GM23338 (cell line): ENCODE measurements at regions not wholly inside any gene's neighbourhood (a gene's known extent, or its start where the extent isn't known, plus 50 kb on each side); places are given as distances from the start of the nearest gene placed in this dataset.

Experiments used
- ATAC-seq: fragments of 200-7000 bp; cut with Tn5 transposase; 3 replicates; pipeline ENCODE4 v1.9.1; 2020
- DNase-seq: peaks from one replicate; pipeline ENCODE4 v3.0.0-alpha.2; 2015; ENCODE audit warnings: low spot score
- H2AFZ ChIP-seq: fragments of 200-600 bp; sonication (generic); 2 replicates; pipeline ENCODE4 v1.8.0; 2016; ENCODE audit warnings: antibody characterized with exemption, mild to moderate bottlenecking, moderate library complexity
- H3F3A ChIP-seq: fragments of 200-600 bp; sonication (generic); replicated peaks from 2 replicates; pipeline ENCODE4 v1.8.0; 2017; ENCODE audit warnings: antibody characterized with exemption, mixed run types, low read depth
- H3K27ac ChIP-seq: fragments of 200-600 bp; sonication (generic); 2 replicates; pipeline ENCODE4 v1.6.1; 2016; ENCODE audit warnings: low read depth
- H3K27me3 ChIP-seq: fragments of 200-600 bp; sonication (generic); 2 replicates; pipeline ENCODE4 v1.8.0; 2016; ENCODE audit warnings: mild to moderate bottlenecking, mixed run types, moderate library complexity; ENCODE audit not compliant: insufficient read depth
- H3K36me3 ChIP-seq: fragments of 200-600 bp; sonication (generic); 2 replicates; pipeline ENCODE4 v1.8.0; 2016; ENCODE audit warnings: mild to moderate bottlenecking; ENCODE audit not compliant: insufficient read depth
- H3K4me1 ChIP-seq: fragments of 200-600 bp; sonication (generic); 2 replicates; pipeline ENCODE4 v1.8.0; 2016; ENCODE audit warnings: mild to moderate bottlenecking, moderate library complexity; ENCODE audit not compliant: insufficient read depth
- H3K4me2 ChIP-seq: fragments of 200-600 bp; sonication (generic); 2 replicates; pipeline ENCODE4 v1.7.1; 2017; ENCODE audit warnings: mixed run types
- H3K4me3 ChIP-seq: fragments of 200-600 bp; sonication (generic); 2 replicates; pipeline ENCODE4 v1.6.1; 2016; ENCODE audit warnings: mixed run types
- H3K79me2 ChIP-seq: fragments of 200-600 bp; sonication (generic); replicated peaks from 2 replicates; pipeline ENCODE4 v1.8.0; 2017; ENCODE audit warnings: mild to moderate bottlenecking; ENCODE audit not compliant: insufficient read depth
- H3K9me2 ChIP-seq: fragments of 200-600 bp; sonication (generic); 2 replicates; pipeline ENCODE4 v1.8.0; 2017; ENCODE audit not compliant: insufficient read depth
- H4K20me1 ChIP-seq: fragments of 200-600 bp; sonication (generic); replicated peaks from 2 replicates; pipeline ENCODE4 v1.8.0; 2017; ENCODE audit warnings: mild to moderate bottlenecking; ENCODE audit not compliant: insufficient read depth
- H3K27ac Mint-ChIP-seq: 2 replicates; pipeline ENCODE4 v1.8.0; 2020; ENCODE audit warnings: inconsistent platforms, mild to moderate bottlenecking, moderate library complexity, mixed read lengths
- H3K27me3 Mint-ChIP-seq: 3 replicates; pipeline ENCODE4 v1.8.0; 2022; ENCODE audit warnings: low read depth, mild to moderate bottlenecking, moderate library complexity, mixed read lengths, inconsistent platforms; ENCODE audit not compliant: insufficient read depth, poor library complexity
- H3K36me3 Mint-ChIP-seq: 3 replicates; pipeline ENCODE4 v1.8.0; 2021; ENCODE audit warnings: low read depth, mild to moderate bottlenecking, inconsistent platforms, moderate library complexity, mixed read lengths
- H3K4me1 Mint-ChIP-seq: 3 replicates; pipeline ENCODE4 v1.8.0; 2020; ENCODE audit warnings: mild to moderate bottlenecking, inconsistent platforms, mixed read lengths
- H3K4me3 Mint-ChIP-seq: 3 replicates; pipeline ENCODE4 v1.8.0; 2021; ENCODE audit warnings: moderate library complexity, mild to moderate bottlenecking, inconsistent platforms, mixed read lengths
- H3K9me3 Mint-ChIP-seq: 3 replicates; pipeline ENCODE4 v1.8.0; 2020; ENCODE audit warnings: moderate library complexity, mild to moderate bottlenecking, inconsistent platforms, mixed read lengths
- EZH2phosphoT487 ChIP-seq: fragments of 200-600 bp; sonication (generic); IDR thresholded peaks from one replicate; pipeline ENCODE4 v1.8.1; 2018; ENCODE audit warnings: antibody characterized with exemption; ENCODE audit not compliant: unreplicated experiment
- JUNB ChIP-seq: IDR thresholded peaks from one replicate; pipeline ENCODE4 v1.6.1; 2016; ENCODE audit warnings: antibody characterized with exemption; ENCODE audit not compliant: unreplicated experiment
- NANOG ChIP-seq: IDR thresholded peaks from 2 replicates; pipeline ENCODE4 v1.6.1; 2016; ENCODE audit warnings: antibody characterized with exemption, borderline replicate concordance
- POLR2AphosphoS5 ChIP-seq: IDR thresholded peaks from 2 replicates; pipeline ENCODE4 v1.6.1; 2016; ENCODE audit warnings: antibody characterized with exemption, low read depth
- ZNF331 ChIP-seq: fragments of 250-450 bp; sonication (Bioruptor Pico); IDR thresholded peaks from 2 replicates; pipeline ENCODE4 v1.5.0; 2020; ENCODE audit warnings: low read depth, mild to moderate bottlenecking, moderate library complexity
- TF ChIP-seq, protein P1 (sequence below): IDR thresholded peaks from one replicate; pipeline ENCODE4 v1.6.1; 2018; ENCODE audit warnings: antibody characterized with exemption; ENCODE audit not compliant: unreplicated experiment
- TF ChIP-seq, protein P2 (sequence below): fragments of 250-450 bp; sonication (Bioruptor Pico); IDR thresholded peaks from 2 replicates; pipeline ENCODE4 v1.5.0; 2020; ENCODE audit warnings: mild to moderate bottlenecking, moderate library complexity

DNA sequence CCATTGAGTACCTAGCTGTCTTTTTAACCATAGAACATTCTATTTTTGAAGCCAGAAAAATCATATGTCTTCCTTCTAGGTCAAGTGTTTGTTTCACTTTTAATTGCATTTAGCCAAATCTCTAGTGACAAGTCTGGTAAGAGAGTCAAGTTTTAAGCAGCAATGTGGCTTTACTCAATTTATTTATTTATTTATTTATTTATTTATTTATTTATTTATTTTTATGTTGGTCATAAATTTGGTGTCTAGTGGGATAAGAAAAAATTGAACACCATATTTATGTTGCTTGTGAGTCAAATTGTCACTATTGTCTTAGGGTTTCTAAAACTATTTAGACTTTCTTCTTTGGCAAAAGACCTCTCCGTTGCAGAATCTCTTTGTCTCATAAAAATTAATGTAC lies 174.5 kb upstream of the BCHE start (continued):
- TF ChIP-seq, protein P1, sequence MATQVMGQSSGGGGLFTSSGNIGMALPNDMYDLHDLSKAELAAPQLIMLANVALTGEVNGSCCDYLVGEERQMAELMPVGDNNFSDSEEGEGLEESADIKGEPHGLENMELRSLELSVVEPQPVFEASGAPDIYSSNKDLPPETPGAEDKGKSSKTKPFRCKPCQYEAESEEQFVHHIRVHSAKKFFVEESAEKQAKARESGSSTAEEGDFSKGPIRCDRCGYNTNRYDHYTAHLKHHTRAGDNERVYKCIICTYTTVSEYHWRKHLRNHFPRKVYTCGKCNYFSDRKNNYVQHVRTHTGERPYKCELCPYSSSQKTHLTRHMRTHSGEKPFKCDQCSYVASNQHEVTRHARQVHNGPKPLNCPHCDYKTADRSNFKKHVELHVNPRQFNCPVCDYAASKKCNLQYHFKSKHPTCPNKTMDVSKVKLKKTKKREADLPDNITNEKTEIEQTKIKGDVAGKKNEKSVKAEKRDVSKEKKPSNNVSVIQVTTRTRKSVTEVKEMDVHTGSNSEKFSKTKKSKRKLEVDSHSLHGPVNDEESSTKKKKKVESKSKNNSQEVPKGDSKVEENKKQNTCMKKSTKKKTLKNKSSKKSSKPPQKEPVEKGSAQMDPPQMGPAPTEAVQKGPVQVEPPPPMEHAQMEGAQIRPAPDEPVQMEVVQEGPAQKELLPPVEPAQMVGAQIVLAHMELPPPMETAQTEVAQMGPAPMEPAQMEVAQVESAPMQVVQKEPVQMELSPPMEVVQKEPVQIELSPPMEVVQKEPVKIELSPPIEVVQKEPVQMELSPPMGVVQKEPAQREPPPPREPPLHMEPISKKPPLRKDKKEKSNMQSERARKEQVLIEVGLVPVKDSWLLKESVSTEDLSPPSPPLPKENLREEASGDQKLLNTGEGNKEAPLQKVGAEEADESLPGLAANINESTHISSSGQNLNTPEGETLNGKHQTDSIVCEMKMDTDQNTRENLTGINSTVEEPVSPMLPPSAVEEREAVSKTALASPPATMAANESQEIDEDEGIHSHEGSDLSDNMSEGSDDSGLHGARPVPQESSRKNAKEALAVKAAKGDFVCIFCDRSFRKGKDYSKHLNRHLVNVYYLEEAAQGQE, result no peak
- no peak for TF ChIP-seq NANOG
- no peak for TF ChIP-seq JUNB
- TF ChIP-seq EZH2phosphoT487, result no peak
- TF ChIP-seq, protein P2, sequence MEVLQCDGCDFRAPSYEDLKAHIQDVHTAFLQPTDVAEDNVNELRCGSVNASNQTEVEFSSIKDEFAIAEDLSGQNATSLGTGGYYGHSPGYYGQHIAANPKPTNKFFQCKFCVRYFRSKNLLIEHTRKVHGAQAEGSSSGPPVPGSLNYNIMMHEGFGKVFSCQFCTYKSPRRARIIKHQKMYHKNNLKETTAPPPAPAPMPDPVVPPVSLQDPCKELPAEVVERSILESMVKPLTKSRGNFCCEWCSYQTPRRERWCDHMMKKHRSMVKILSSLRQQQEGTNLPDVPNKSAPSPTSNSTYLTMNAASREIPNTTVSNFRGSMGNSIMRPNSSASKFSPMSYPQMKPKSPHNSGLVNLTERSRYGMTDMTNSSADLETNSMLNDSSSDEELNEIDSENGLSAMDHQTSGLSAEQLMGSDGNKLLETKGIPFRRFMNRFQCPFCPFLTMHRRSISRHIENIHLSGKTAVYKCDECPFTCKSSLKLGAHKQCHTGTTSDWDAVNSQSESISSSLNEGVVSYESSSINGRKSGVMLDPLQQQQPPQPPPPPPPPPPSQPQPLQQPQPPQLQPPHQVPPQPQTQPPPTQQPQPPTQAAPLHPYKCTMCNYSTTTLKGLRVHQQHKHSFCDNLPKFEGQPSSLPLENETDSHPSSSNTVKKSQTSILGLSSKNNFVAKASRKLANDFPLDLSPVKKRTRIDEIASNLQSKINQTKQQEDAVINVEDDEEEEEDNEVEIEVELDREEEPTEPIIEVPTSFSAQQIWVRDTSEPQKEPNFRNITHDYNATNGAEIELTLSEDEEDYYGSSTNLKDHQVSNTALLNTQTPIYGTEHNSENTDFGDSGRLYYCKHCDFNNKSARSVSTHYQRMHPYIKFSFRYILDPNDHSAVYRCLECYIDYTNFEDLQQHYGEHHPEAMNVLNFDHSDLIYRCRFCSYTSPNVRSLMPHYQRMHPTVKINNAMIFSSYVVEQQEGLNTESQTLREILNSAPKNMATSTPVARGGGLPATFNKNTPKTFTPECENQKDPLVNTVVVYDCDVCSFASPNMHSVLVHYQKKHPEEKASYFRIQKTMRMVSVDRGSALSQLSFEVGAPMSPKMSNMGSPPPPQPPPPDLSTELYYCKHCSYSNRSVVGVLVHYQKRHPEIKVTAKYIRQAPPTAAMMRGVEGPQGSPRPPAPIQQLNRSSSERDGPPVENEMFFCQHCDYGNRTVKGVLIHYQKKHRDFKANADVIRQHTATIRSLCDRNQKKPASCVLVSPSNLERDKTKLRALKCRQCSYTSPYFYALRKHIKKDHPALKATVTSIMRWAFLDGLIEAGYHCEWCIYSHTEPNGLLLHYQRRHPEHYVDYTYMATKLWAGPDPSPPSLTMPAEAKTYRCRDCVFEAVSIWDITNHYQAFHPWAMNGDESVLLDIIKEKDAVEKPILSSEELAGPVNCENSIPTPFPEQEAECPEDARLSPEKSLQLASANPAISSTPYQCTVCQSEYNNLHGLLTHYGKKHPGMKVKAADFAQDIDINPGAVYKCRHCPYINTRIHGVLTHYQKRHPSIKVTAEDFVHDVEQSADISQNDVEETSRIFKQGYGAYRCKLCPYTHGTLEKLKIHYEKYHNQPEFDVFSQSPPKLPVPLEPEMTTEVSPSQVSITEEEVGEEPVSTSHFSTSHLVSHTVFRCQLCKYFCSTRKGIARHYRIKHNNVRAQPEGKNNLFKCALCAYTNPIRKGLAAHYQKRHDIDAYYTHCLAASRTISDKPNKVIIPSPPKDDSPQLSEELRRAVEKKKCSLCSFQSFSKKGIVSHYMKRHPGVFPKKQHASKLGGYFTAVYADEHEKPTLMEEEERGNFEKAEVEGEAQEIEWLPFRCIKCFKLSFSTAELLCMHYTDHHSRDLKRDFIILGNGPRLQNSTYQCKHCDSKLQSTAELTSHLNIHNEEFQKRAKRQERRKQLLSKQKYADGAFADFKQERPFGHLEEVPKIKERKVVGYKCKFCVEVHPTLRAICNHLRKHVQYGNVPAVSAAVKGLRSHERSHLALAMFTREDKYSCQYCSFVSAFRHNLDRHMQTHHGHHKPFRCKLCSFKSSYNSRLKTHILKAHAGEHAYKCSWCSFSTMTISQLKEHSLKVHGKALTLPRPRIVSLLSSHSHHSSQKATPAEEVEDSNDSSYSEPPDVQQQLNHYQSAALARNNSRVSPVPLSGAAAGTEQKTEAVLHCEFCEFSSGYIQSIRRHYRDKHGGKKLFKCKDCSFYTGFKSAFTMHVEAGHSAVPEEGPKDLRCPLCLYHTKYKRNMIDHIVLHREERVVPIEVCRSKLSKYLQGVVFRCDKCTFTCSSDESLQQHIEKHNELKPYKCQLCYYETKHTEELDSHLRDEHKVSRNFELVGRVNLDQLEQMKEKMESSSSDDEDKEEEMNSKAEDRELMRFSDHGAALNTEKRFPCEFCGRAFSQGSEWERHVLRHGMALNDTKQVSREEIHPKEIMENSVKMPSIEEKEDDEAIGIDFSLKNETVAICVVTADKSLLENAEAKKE (CRISPR knock-in tag), result no peak

DNA sequence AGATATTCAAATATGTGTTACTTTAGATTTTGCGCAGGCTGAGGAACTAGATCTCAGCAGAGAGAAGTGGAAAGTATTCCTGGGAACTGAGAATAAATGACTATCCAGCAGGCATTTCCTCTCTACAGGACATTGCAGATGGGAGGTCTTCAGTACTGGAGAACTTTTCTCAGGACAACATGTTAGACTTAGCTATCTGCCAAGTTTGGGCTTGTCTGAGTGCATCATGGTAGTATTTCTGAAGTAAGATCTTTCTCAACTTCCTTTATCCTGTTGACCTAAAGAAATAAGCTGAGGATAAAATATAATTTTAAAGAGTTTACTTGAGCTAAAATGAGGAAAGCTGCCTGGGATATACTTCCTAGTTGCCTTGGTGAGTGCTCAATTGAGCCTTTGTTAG lies 167.9 kb upstream of the BCHE start:
- Histone ChIP-seq H3K27me3 (no peaks in the 10 kb centered on the region), H3K4me3 (no peak overlapping the region), H4K20me1 (no peaks in the 10 kb centered on the region), H3K27ac (no peak overlapping the region), H3K4me1 (no peaks in the 10 kb centered on the region), H3K4me2 (no peak overlapping the region), H3K9me2 (peaks cover 7% of the 10 kb centered on the region), H3K36me3 (0 out of 2 replicates have a peak, but pooled peaks cover 3% of the 10 kb centered on the region), H3F3A (no peaks in the 10 kb centered on the region), H3K79me2 (no peaks in the 10 kb centered on the region), H2AFZ (no peak overlapping the region)
- DNase-seq (no peak), ATAC-seq (no peak)
- H3K36me3 Mint-ChIP-seq, result peaks cover 3% of the 10 kb centered on the region; the same call in 1 of the 3 replicates
- no peaks in the 10 kb centered on the region for H3K27me3 Mint-ChIP-seq
- no peak overlapping the region for H3K27ac Mint-ChIP-seq
- H3K9me3 Mint-ChIP-seq, result peaks cover 12% of the 10 kb centered on the region; the same call in 2 of the 3 replicates
- no peak overlapping the region for H3K4me3 Mint-ChIP-seq
- no peaks in the 10 kb centered on the region for H3K4me1 Mint-ChIP-seq
- TF ChIP-seq POLR2AphosphoS5 (no peak), NANOG (no peak), ZNF331 (CRISPR knock-in tag) (no peak), EZH2phosphoT487 (no peak)
- TF ChIP-seq, protein P1, result no peak
